ENCODE measurements at regions not wholly inside any gene's neighbourhood (a gene's known extent, or its start where the extent isn't known, plus 50 kb on each side); places are given as distances from the start of the nearest gene placed in this dataset.
"Not testable (repeated sequence)": the region's sequence is repeated elsewhere in the genome, so short reads cannot be mapped to it uniquely, and the experiment has no call there.

- peaks cover 28% of the 10 kb centered on the region for H3K9me3 Mint-ChIP-seq
- H3K4me3 Mint-ChIP-seq = no peak overlapping the region
- 0 out of 2 replicates have a peak, but pooled peaks cover 3% of the 10 kb centered on the region for H3K27me3 Mint-ChIP-seq (ENCODE audit: insufficient read depth)
- no peaks in the 10 kb centered on the region for H3K36me3 Mint-ChIP-seq (ENCODE audit: low read depth)
- no peak overlapping the region for H3K27ac Mint-ChIP-seq
- H3K4me1 Mint-ChIP-seq (ENCODE audit: low read depth) = no peaks in the 10 kb centered on the region
- no peak for DNase-seq
- no peak for TF ChIP-seq CTCF (IDR thresholded peaks at IDR 0.05)
These were observed 1269.6 kb upstream of the ADGRL2 start for GRCh38 chr1:80531182-80531581.

GRCh38 chr1:80529546-80529945 lies 1271.2 kb upstream of the ADGRL2 start:
- TF ChIP-seq CTCF (IDR thresholded peaks at IDR 0.05) = no peak
- Mint-ChIP-seq H3K9me3 (peaks cover 21% of the 10 kb centered on the region), H3K4me3 (no peak overlapping the region)

GRCh38 chr1:80523861-80524260 lies 1276.9 kb upstream of the ADGRL2 start:
- DNase-seq = no peak
- Mint-ChIP-seq H3K36me3 (ENCODE audit: low read depth) (no peaks in the 10 kb centered on the region), H3K27me3 (ENCODE audit: insufficient read depth) (no peaks in the 10 kb centered on the region), H3K4me3 (no peak overlapping the region), H3K4me1 (ENCODE audit: low read depth) (no peaks in the 10 kb centered on the region), H3K9me3 (peaks cover 26% of the 10 kb centered on the region), H3K27ac (no peak overlapping the region)
- TF ChIP-seq CTCF (IDR thresholded peaks at IDR 0.05) = no peak

More at GRCh38 chr1:80529546-80529945, 1271.2 kb upstream of the ADGRL2 start:
- no peak overlapping the region for H3K27ac Mint-ChIP-seq
- no peaks in the 10 kb centered on the region for H3K36me3 Mint-ChIP-seq (ENCODE audit: low read depth)
- no peak for DNase-seq
- H3K4me1 Mint-ChIP-seq (ENCODE audit: low read depth) = no peaks in the 10 kb centered on the region
- H3K27me3 Mint-ChIP-seq (ENCODE audit: insufficient read depth) = no peaks in the 10 kb centered on the region

GRCh38 chr1:80523071-80523470 lies 1277.7 kb upstream of the ADGRL2 start:
- not testable (repeated sequence) for H3K4me3 Mint-ChIP-seq; H3K36me3 Mint-ChIP-seq (ENCODE audit: low read depth); H3K4me1 Mint-ChIP-seq (ENCODE audit: low read depth)

GRCh38 chr1:80520949-80521348 lies 1279.8 kb upstream of the ADGRL2 start:
- no peak overlapping the region for H3K27ac Mint-ChIP-seq
- no peaks in the 10 kb centered on the region for H3K27me3 Mint-ChIP-seq (ENCODE audit: insufficient read depth)
- H3K9me3 Mint-ChIP-seq = peaks cover 34% of the 10 kb centered on the region
- no peak for TF ChIP-seq CTCF (IDR thresholded peaks at IDR 0.05)
- no peak overlapping the region for H3K4me3 Mint-ChIP-seq
- no peaks in the 10 kb centered on the region for H3K4me1 Mint-ChIP-seq (ENCODE audit: low read depth)
- no peak for DNase-seq
- H3K36me3 Mint-ChIP-seq (ENCODE audit: low read depth) = no peaks in the 10 kb centered on the region

More at GRCh38 chr1:80523071-80523470, 1277.7 kb upstream of the ADGRL2 start:
- H3K27ac Mint-ChIP-seq; DNase-seq; H3K27me3 Mint-ChIP-seq (ENCODE audit: insufficient read depth): not testable (repeated sequence)
- peaks cover 26% of the 10 kb centered on the region for H3K9me3 Mint-ChIP-seq

- no peak for TF ChIP-seq CTCF (IDR thresholded peaks at IDR 0.05)
- peaks cover 29% of the 10 kb centered on the region for H3K9me3 Mint-ChIP-seq
- H3K36me3 Mint-ChIP-seq (ENCODE audit: low read depth) = no peaks in the 10 kb centered on the region
- H3K27ac Mint-ChIP-seq = no peak overlapping the region
- DNase-seq = no peak
- no peak overlapping the region for H3K4me3 Mint-ChIP-seq
- no peaks in the 10 kb centered on the region for H3K27me3 Mint-ChIP-seq (ENCODE audit: insufficient read depth)
- no peaks in the 10 kb centered on the region for H3K4me1 Mint-ChIP-seq (ENCODE audit: low read depth)
These were observed 1283.7 kb upstream of the ADGRL2 start for GRCh38 chr1:80517062-80517461.

Measured in HFFc6 (cell line).